ENCODE measurements at regions not wholly inside any gene's neighbourhood (a gene's known extent, or its start where the extent isn't known, plus 50 kb on each side); places are given as distances from the start of the nearest gene placed in this dataset.

DNA sequence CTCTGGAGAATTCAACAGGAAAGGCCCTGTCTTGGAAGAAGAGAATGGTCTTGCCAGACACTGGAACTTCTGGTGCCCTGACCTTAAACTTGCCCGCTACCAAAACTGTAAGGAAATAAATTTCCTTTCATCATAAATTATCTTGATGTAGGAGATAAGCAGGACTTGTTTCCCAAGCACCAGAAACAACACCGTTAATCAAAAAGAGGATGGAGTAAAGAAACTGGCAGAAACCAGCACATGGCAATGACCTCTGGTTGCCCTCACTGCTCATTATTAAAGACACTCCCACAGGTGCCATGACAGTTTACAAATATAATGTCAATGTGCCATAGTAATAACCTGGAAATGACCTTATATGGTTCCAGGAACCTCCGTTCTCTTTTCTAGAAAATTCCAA lies 426.1 kb downstream of the EDEM1 start:
- TF ChIP-seq, protein P1, sequence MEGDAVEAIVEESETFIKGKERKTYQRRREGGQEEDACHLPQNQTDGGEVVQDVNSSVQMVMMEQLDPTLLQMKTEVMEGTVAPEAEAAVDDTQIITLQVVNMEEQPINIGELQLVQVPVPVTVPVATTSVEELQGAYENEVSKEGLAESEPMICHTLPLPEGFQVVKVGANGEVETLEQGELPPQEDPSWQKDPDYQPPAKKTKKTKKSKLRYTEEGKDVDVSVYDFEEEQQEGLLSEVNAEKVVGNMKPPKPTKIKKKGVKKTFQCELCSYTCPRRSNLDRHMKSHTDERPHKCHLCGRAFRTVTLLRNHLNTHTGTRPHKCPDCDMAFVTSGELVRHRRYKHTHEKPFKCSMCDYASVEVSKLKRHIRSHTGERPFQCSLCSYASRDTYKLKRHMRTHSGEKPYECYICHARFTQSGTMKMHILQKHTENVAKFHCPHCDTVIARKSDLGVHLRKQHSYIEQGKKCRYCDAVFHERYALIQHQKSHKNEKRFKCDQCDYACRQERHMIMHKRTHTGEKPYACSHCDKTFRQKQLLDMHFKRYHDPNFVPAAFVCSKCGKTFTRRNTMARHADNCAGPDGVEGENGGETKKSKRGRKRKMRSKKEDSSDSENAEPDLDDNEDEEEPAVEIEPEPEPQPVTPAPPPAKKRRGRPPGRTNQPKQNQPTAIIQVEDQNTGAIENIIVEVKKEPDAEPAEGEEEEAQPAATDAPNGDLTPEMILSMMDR (IDR thresholded peaks at IDR 0.05): no peak
- DNase-seq (ENCODE audit: low spot score): no peak
- H3K4me3 ChIP-seq: no peak overlapping the region

DNA sequence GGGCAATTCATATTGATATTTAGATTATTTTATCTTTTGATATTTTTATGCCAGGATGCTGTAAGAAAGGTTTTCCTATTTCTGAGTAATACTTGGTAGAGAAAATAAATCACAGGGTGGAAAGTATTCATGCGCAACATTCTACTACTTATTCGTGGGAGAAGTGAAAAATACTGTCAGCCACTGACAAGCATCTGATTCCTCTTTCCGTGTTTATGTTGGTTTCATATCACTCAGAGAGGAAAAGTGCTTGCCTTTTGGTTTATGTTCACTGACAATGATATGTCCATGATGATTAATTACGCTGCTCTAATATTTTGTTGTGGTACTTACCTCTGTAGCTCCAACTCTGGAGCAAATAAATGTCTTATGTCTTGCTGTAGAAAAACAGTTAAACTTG lies 429.4 kb downstream of the EDEM1 start:
- TF ChIP-seq, protein P1 (IDR thresholded peaks at IDR 0.05): no peak
- no peak for DNase-seq (ENCODE audit: low spot score)
- no peak overlapping the region for H3K27ac ChIP-seq
- H3K4me3 ChIP-seq: no peak overlapping the region

More for the DNA sequence above, 426.1 kb downstream of the EDEM1 start:
- H3K27ac ChIP-seq: no peak overlapping the region

DNA sequence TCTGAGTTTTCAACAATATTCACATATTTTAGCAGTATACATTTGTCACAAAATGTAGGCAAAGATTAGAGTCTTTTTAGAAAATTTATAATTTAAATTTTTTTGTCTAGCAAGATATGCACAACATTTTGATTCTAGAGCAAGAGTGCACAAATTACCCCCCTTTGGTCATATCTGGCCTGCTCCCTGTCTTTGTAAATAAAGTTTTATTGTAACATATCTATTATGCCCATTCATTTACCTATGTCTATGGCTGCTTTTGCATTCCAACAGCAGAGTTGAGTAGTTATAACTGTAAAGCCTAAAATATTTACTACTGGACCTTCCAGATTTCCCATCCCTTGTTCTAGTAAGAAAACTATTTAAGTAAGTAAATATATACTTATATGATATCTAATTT lies 430.7 kb downstream of the EDEM1 start:
- DNase-seq (ENCODE audit: low spot score): no peak
- Histone ChIP-seq H3K4me3 (no peak overlapping the region), H3K27ac (no peak overlapping the region)
- TF ChIP-seq, protein P1 (IDR thresholded peaks at IDR 0.05): no peak

DNA sequence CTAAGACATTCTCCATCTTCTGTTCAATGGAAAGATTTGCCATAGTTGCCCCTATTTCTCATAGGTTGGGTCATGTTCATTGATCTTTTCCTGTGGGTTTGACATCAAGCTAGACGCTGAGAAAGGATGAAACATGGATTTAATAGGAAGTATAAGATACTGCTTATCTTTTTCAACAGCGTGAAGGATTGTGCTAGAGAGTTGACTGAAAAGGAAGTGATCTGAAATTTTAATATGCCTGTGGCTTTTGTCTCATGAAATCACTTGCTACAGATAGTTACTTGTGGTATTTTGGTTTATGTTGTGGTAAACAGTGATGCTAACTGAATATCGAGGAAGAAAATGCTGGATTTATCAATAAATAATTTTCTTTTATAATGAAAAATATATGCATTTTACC lies 442.9 kb downstream of the EDEM1 start:
- TF ChIP-seq, protein P1 (IDR thresholded peaks at IDR 0.05): no peak
- no peak overlapping the region for H3K27ac ChIP-seq
- no peak overlapping the region for H3K4me3 ChIP-seq
- DNase-seq (ENCODE audit: low spot score): no peak

DNA sequence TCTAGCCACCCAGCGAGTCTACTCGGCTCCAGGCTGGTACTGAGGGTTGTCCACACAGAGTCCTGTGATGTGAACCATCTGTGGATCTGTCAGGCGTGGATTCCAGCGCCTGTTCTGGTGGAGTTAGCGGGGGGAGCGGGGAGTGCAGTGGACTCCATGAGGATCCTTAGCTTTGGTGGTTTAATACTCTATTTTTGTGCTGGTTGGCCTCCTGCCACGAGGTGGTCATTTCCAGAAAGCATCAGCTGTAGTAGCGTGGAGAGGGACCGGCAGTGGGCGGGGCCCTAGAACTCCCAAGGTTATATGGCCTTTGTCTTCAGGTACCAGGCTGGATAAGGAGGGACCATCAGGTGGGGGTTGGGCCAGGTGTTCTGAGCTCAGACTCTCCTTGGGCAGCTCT lies 446.5 kb downstream of the EDEM1 start:
- TF ChIP-seq, protein P1 (IDR thresholded peaks at IDR 0.05): no peak
- DNase-seq (ENCODE audit: low spot score): no peak

DNA sequence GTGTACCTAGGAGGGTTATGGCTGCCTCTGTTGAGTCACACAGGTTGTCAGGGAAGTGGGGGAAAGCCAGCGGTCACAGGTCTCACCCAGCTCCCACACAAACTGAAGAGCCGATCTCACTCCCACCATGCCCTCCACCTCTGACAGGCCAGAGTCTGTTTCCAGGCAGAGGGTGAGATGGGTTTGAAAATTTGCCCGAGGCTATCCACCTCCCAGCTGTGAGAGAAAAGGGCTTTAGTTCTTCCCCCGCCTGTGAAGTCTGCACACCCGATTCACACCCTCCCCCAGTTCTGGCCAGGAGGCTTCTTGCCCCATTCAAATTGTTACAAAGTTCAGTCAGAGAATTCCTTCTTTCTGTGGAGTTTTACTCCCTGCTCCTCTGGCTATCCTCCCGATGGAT lies 446.9 kb downstream of the EDEM1 start:
- Histone ChIP-seq H3K4me3 (no peak overlapping the region), H3K27ac (no peak overlapping the region)
- no peak for DNase-seq (ENCODE audit: low spot score)
- TF ChIP-seq, protein P1 (IDR thresholded peaks at IDR 0.05): no peak

More for the DNA sequence above, 446.5 kb downstream of the EDEM1 start:
- Histone ChIP-seq H3K4me3 (no peak overlapping the region), H3K27ac (no peak overlapping the region)

DNA sequence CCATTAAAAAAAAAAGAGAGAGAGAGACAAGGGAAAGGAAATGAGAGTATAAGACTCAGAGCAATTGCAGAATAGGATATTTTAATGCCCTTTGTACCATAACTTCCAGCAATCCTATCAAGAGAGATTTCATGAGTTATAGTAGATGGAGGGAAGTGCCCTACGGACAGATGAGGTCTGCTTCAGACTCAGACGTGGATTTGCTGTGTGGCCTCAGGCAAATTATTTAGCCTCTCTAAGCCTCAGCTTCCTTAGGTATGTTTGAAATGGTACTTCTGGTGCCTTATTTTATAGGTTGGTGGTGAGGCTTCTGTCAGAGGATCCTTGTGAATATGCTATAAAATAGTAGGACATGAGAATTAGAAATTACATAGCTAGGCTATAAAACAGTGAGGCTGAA lies 448.2 kb downstream of the EDEM1 start:
- no peak for DNase-seq (ENCODE audit: low spot score)
- Histone ChIP-seq H3K4me3 (no peak overlapping the region), H3K27ac (no peak overlapping the region)
- TF ChIP-seq, protein P1 (IDR thresholded peaks at IDR 0.05): no peak

Data from coronary artery (tissue), 2 donors.